DMS153 treated with DMSO at 0.1 percent for 48 hours (cell line): ENCODE measurements at regions not wholly inside any gene's neighbourhood (a gene's known extent, or its start where the extent isn't known, plus 50 kb on each side); places are given as distances from the start of the nearest gene placed in this dataset.

Source experiments
- DNase-seq: peaks from one replicate; lab custom pipeline; 2025; ENCODE audit not compliant: unreplicated experiment; lab: John Stamatoyannopoulos, UW

GRCh38 chr11:26225646-26226045, 106.3 kb upstream of the ANO3 start:
- no peak for DNase-seq

DNA sequence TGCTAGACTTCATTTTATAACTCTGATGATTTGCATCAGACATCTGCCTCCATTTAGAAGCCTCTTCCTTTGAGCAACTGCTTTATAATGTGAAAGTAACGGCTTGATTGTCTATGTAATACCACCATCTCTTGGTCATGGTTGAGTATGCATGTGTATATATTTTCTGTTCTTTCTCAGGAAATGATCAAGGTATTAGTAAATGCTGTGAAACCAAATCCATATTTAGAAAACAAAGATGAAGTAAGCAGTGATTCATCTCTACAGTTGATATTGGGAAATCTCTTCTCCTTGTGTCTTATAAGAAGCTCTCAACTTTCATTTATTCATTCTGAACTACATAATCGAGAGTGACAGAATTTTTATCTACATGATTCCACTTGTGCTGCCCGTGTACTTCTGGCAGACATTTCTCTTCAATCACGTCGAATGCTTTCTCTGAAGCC, 104.6 kb upstream of the ANO3 start:
- no peak for DNase-seq

DNA sequence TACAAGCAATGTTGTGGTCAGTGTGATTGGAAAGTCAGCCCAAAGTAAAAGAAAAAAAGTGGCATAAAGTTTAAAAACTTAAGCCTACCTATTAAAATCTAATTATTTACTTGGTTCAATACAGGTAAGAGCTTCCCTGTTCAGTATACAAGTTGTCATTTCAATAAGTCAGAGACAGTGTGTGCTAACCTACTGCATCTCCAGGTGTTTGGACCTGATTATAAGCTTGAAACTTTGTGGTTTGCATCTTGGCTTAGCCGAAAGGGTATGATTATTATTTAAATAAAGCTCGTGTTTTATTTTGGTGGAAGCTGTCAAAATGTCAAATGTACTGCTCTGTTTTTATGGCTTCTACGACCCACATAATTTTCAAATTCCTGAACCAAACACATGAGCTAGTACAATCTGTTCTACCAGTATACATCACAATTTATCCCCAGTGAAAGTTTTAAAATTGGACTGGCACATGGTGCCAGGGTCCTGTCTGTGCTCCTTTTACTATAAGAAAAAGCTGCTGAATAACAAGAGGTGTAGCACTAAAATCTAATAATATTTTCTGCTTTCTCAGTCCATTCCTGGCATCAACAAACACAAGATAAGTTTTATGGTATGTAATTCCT, 103.9 kb upstream of the ANO3 start:
- DNase-seq: no peak

GRCh38 chr11:26228778-26229177, 103.2 kb upstream of the ANO3 start:
- DNase-seq: no peak

DNA sequence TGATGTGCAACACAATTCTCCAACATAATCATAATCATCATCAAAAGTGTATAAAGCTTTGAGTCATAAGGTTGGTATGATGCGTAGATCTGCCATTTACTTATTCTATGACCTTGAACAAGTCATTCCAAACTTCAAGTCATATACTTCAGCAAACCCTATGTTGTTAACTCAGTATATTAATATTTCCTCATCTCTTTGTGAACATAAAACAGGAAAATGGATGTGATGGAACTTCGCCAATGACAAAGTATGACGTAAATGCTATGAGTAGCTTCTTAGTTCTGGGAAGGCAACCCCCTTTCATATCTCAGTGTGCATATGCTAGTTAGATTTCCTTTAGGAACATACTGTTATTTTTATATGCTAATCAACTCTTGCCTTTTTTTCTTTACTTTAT, 102.7 kb upstream of the ANO3 start:
- DNase-seq: no peak

DNA sequence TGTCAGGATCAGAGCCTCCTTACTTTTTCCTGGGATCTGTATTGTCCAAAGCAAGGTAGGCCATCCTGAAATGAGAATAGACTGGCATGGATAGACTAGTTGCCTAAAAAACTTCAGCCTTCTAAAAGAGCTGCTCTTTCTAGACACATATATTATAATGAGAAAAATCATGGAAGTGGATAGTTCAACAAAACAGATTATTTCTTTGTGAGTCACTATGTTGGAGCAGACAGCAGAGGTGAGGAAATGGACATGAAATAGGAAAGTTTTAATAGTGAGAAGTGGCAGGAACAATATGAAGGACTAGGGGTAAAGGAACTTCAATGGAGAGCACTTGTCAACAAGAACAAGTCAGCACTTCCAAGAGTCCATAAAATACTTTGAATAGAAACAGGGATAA, 101.9 kb upstream of the ANO3 start:
- no peak for DNase-seq

DNA sequence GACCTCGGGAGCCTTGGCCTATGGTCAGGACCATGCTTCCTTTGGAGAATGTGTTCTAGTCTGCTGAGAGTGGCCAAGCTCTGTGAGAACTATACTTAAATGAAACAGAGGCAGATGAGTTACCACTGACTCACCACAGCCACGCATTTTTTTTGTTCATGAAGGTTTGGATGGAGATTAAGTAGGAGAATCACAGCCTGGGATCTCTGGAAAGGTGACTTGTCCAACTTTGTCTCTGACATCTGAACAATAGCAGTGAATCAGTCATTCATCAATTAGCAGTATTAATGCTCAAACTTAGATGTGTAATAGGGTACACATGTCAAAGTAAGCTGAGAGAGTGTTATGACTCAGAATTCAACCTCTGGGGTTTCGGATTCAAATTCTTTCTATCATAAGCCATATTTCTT, 100.7 kb upstream of the ANO3 start:
- no peak for DNase-seq

DNA sequence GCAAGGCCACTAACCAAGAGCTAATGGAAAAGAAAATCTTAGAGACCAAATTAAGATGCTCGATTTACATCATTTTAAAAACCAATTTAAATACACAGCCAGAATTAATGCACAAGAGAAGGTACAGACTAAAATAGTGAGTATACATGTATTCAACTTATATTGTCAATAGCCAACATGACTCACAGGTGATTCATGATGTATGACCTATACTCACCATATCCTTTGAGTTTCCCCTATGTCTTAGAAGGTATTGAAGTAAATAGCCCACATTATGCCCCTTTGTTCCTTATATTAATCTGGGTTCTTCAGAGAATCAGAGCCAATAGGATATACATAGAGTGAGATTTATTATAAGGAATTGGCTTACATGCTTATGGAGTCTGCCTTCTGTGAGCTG, 97.5 kb upstream of the ANO3 start:
- DNase-seq: no peak

- DNase-seq: no peak
Measured at GRCh38 chr11:26243426-26243825, 88.5 kb upstream of the ANO3 start.

DNA sequence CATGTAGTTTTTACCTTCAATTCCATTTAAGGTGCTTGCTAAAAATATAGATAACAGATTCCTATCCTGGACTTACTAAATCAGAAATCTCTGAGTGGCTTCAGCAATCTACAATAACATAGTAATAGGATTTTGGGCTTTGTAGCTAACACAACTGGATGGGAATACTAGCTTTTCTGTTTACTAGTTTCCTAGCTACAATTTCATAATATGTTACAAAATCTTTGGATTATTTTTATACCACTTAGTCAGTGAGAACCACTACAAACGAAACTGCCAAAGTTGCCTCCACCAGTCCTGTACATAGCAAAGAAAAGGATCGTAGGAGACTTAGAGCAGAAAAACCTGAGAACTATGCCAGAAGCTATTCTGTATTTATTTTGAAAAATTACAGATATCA, 87.7 kb upstream of the ANO3 start:
- DNase-seq: no peak

DNA sequence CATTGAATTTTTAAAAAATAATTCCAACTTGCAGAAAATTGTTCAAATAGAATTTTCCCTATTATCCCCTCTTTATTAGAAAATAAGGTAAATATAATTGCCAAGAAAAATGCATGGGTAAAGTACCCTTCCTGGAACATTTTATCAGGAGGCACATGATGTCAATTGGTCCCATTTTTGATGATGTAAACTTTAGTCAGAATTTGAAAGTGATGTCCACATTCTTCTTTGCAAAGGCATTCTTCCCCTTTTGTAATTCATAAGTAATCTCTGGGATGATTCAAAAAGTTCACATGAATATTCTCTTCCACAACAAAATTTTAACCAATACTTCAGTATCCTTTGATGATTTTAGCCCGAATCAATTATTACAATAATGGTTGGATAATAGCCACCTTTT, 86.9 kb upstream of the ANO3 start:
- DNase-seq: no peak

GRCh38 chr11:26247340-26247739, 84.6 kb upstream of the ANO3 start:
- DNase-seq: no peak

DNA sequence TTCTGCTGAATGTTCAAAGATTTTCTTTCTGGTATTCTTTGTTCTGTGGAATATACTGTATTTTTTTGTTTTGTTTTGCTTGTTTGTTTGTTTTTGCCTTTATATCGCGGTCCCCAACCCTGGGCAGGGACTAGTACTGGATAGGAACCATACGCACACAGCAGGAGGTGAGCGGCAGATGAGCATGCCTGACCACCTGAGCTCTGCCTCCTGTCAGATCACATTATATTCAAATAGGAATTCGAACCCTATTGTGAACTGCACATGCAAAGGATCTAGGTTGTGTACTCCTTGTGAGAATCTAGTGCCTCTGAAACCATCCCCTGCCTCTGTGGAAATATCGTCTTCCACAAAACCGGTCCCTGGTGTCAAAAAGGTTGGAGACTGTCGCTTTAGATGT, 83.3 kb upstream of the ANO3 start:
- DNase-seq: no peak

- DNase-seq: no peak
Measured at GRCh38 chr11:26254378-26254777, 77.6 kb upstream of the ANO3 start.

GRCh38 chr11:26263769-26264168, 68.2 kb upstream of the ANO3 start:
- no peak for DNase-seq

- DNase-seq: no peak
Measured at GRCh38 chr11:26264266-26264665, 67.7 kb upstream of the ANO3 start.

- DNase-seq: no peak
Measured at GRCh38 chr11:26268980-26269660, 62.8 kb upstream of the ANO3 start.

DNA sequence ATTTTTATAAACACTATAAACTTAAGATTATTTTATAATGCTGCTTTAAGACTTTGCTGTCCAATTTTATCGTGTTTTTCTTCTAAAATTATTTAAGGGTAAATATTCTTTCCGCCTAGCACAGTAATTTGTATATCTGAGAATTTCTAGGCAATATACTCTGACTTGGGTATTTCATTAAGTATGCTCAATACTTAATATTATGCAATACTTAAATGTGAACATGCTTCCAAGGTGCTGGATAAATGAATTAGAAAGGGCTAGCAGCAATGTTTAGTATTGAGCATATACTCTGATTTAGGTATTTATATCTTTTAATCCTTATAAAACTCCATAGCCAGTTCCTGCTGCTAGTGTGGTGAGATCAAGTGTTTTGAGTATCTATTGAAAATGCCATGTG, 60.3 kb upstream of the ANO3 start:
- DNase-seq: no peak

DNA sequence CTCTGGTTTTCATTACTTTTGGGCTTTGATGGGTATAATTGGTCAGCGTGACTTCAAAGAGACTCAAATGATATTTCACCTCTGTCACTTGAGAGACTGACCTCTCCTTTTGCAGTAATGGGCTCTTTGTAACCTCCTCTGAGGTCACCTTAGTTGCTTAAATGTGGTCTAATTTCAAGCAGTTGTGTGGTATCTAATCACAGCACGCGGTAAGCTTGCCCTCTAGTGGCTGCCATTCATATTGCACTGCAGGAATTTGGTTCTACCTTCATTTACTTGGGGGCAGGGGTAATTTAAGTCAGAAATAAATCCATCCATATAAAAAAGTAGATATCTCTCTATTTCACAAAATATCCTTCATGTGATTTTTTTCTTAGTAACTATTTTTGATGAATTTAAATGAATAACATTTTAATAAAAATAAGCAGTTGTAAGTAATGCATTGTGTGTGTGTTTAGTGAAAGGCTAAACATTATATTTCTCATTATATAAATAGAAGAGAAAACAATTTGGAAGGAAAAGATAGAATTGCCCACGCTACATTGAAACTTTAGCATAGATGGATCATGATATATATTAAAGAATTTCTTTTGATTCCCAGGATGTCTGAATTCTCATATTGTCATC, 55.0 kb upstream of the ANO3 start:
- DNase-seq: peak; percentile 2

DNA sequence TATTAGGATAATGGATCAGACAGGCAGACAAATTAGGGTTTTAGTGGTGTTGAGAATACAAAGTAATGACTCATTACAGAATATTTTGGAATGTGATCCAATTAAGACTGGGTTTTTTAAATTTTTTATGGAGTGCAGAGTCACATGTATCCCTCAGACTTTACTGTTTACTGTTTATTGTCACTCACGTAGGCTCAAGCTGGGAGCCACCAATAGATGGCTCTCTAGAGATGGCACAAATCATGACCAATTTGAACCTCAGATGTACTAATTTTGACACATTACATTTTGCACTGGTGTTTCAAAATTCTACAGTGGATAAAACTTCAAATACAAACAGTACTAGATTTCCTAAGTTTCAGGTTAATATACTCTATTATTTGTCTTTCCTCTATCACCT, 53.6 kb upstream of the ANO3 start:
- no peak for DNase-seq
